ENCODE measurements at regions not wholly inside any gene's neighbourhood (a gene's known extent, or its start where the extent isn't known, plus 50 kb on each side); places are given as distances from the start of the nearest gene placed in this dataset.
A peak's percentile ranks its signal among the peaks of the same experiment; 100 is the strongest.
"Not testable (repeated sequence)": the region's sequence is repeated elsewhere in the genome, so short reads cannot be mapped to it uniquely, and the experiment has no call there.

DNA sequence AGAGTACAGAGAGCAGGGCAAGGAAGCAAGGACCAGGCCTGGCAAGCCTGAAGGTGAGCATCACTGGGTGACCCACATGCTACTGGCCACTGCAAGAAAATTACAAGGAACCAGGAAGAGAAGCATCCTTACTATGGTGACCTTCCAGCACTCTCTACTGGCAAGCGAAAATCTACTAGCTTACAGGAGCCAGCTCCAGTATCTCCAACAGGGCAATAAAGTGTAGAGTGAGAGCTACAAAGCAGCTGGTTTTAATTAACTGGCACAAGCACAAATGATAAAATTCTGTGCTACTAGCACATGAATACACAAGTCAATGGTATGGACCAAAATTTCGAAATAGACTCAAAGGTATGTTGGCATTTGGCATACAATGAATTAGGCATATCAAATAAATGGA is 113.3 kb upstream of the CAST start:
- DNase-seq (ENCODE audit: low read depth): peak; percentile 37
- TF ChIP-seq, protein P1, sequence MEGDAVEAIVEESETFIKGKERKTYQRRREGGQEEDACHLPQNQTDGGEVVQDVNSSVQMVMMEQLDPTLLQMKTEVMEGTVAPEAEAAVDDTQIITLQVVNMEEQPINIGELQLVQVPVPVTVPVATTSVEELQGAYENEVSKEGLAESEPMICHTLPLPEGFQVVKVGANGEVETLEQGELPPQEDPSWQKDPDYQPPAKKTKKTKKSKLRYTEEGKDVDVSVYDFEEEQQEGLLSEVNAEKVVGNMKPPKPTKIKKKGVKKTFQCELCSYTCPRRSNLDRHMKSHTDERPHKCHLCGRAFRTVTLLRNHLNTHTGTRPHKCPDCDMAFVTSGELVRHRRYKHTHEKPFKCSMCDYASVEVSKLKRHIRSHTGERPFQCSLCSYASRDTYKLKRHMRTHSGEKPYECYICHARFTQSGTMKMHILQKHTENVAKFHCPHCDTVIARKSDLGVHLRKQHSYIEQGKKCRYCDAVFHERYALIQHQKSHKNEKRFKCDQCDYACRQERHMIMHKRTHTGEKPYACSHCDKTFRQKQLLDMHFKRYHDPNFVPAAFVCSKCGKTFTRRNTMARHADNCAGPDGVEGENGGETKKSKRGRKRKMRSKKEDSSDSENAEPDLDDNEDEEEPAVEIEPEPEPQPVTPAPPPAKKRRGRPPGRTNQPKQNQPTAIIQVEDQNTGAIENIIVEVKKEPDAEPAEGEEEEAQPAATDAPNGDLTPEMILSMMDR (IDR thresholded peaks at IDR 0.05; ENCODE audit: insufficient read depth, low read depth, low read length): no peak
- no peak overlapping the region for H3K4me3 ChIP-seq (ENCODE audit: low read depth, low read length)

DNA sequence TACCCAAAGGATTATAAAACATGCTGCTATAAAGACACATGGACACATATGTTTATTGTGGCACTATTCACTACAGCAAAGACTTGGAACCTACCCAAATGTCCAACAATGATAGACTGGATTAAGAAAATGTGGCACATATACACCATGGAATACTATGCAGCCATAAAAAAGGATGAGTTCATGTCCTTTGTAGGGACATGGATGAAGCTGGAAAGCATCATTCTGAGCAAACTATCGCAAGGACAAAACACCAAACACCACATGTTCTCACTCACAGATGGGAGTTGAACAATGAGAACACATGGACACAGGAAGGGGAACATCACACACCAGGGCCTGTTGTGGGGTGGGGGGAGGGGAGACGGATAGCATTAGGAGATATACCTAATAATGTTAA is 101.3 kb upstream of the CAST start:
- not testable (repeated sequence) for DNase-seq (ENCODE audit: low read depth); H3K4me3 ChIP-seq (ENCODE audit: low read depth, low read length)

DNA sequence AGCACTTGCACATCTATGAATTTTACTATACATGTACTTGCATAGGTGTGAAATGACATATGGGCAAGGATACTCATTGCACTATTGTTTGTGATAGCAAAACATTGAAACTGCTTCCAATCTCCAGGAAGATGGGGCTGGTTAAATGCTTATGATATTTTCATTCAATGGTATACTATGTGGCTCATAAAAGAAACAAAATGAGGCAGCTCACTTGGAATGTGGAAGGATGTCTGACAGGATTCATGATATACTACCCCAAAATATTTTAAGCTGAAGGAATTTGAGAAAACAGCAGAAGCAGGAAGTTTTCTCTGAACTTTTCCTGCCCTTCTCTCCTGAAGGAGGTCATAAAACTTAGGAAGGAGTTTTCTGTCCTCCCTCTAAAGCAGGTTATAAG is 99.6 kb upstream of the CAST start:
- H3K4me3 ChIP-seq (ENCODE audit: low read depth, low read length): no peak overlapping the region
- TF ChIP-seq, protein P1 (IDR thresholded peaks at IDR 0.05; ENCODE audit: insufficient read depth, low read depth, low read length): no peak
- peak; percentile 31 for DNase-seq (ENCODE audit: low read depth)

DNA sequence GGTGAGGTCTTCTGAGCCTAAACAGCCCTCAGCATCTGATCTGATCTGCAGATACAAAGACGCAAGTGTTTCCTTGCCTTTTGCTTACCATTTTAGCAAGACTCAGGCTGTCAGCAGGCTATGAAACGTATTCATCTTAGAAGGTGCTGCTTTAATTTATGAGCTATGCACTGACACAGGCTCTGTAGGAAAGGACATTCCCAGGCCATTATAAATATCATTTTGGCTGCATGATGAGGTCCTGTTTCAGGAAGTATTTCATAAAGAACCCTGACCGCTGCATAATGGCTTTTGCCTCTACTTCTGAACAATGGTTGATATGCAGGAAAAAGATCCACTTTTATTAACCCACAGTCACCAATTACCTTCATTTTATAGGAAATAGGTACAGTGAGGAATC is 98.4 kb upstream of the CAST start:
- H3K4me3 ChIP-seq (ENCODE audit: low read depth, low read length): no peak overlapping the region
- TF ChIP-seq, protein P1 (IDR thresholded peaks at IDR 0.05; ENCODE audit: insufficient read depth, low read depth, low read length): no peak
- DNase-seq (ENCODE audit: low read depth): peak; percentile 43

DNA sequence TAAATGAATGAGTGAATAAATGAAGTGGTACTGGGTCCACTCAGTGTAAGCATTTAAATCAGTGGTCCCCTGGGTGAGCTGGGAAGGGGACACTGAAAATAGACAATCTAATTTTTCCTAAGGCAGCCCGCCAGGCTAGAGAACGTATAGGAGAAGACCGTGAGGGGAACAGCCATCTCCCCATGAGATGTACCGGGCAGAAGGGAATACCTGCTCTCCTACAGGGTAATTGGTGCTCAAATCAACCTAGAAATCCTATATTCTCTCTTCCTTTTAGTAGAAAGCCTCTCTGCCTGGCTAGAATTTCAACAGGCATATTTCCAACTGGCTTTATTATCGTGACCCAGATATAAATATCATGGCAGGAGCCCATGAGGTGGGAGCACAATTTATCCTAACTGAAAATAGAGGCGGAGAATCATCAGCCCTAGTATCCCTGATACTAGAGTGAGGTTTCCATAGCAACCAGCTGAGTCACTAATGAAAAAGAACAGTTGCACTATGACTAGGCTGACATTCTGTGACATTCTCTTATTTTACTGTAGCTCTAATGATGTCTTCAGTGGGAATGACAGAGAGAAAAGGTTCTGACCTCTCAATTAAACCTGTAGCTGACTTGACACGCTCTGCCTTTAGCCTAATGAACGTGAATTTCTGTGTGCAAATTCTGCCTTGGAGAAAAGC is 96.5 kb upstream of the CAST start:
- TF ChIP-seq, protein P1 (IDR thresholded peaks at IDR 0.05; ENCODE audit: insufficient read depth, low read depth, low read length): no peak
- H3K4me3 ChIP-seq (ENCODE audit: low read depth, low read length): no peak overlapping the region
- peak; percentile 78 for DNase-seq (ENCODE audit: low read depth)

DNA sequence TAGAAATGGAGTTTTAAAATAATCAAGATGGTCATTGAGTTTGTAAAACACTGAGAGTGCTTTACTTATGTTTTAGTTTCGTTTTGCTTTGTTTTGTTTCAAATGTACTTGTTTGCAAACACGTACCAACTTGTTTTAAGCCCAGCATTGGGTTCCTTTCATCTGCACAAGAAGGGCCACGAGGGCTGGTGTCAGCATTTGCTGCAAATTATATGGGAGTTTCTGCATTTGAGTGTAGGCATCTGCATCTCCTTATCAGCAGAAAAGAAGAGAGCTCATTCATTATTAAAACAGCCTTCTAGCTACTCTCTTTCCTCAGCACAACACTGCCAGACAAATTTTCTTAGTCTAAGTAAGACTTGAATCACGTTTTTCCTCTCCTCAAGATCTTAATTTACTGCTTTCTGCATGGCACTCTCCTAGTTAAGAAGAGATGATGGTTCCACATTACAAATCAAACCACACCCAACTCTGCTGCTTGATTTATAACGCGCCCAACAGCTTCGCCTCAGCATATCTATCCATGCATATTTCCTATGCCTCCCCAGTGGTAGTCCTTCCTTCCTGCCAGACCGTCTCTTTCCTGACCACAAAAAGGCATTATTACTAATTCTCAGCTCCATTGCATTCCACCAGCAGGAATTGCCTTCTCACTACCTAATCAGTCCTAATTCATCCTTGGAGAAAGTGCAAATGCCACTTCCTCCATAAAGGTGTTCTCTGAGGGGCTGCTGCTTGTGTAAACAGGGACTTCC is 95.2 kb upstream of the CAST start:
- DNase-seq (ENCODE audit: low read depth): peak; percentile 64
- H3K4me3 ChIP-seq (ENCODE audit: low read depth, low read length): peak overlapping the region; percentile 4
- TF ChIP-seq, protein P1 (IDR thresholded peaks at IDR 0.05; ENCODE audit: insufficient read depth, low read depth, low read length): no peak

DNA sequence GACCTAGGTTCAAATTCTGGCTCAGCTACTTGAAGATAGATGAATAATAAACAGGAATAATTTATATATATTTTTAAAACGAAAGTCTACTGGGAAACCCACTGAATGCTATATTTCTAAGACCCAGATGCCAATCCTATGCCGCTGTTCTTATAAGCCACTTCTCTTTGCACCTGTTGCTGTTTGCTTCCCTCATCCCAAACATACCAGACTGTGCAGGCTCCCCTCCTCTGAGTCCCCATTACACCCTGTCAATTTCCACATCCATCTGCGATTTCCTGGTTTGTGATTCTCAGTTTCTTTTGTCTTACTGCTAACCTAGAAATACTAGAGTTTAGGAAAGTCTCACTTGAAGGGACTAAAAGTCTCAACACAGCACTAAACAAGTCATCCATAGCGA is 92.8 kb upstream of the CAST start:
- no peak for DNase-seq (ENCODE audit: low read depth)
- no peak overlapping the region for H3K4me3 ChIP-seq (ENCODE audit: low read depth, low read length)
- TF ChIP-seq, protein P1 (IDR thresholded peaks at IDR 0.05; ENCODE audit: insufficient read depth, low read depth, low read length): no peak

All from fibroblast of villous mesenchyme (primary cell).